Stomach (tissue), 4 donors: ENCODE measurements at regions not wholly inside any gene's neighbourhood (a gene's known extent, or its start where the extent isn't known, plus 50 kb on each side); places are given as distances from the start of the nearest gene placed in this dataset.
"Not testable (repeated sequence)": the region's sequence is repeated elsewhere in the genome, so short reads cannot be mapped to it uniquely, and the experiment has no call there.

Experiments
- CTCF ChIP-seq, 7 experiments: fragments of 450-650 bp in 4 of 7; fragments of 200-600 bp in 3 of 7; sonication (generic) in 3 of 7; IDR thresholded peaks; one replicate each; pipeline ENCODE4 v1.5.1; 2016 to 2019; ENCODE audit warnings: antibody characterized with exemption in 7 of 7, control low read depth in 2 of 7, mild to moderate bottlenecking in 1 of 7
- EP300 ChIP-seq: sonication (generic); formaldehyde crosslinking; IDR thresholded peaks from one replicate; pipeline ENCODE4 v1.6.1; 2017; ENCODE audit warnings: antibody characterized with exemption
- POLR2AphosphoS5 ChIP-seq, 3 donors: sonication (generic); formaldehyde crosslinking; IDR thresholded peaks; one replicate each; pipeline ENCODE4 v1.6.1; 2016; ENCODE audit warnings: antibody characterized with exemption in 3 of 3

DNA sequence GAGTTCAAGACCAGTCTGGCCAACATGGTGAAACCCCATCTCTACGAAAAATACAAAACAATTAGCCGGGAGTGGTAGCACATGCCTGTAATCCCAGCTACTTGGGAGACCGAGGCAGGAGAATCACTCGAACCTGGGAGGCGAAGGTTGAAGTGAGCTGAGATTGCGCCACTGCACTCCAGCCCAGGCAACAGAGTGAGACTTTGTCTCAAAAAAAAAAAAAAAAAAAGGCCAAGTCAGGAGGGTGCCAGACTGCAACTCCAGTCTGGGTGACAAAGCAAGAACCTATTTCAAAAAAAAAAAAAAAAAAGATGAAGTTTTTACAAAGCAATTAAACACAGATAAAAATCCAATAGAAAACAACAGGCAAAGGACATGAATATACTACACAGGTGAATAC is 59.1 kb upstream of the NOTCH2NLA start:
- not testable (repeated sequence) for TF ChIP-seq CTCF (IDR thresholded peaks at IDR 0.05); EP300; POLR2AphosphoS5 (IDR thresholded peaks at IDR 0.05)
